HG02798 (cell line): ENCODE measurements at regions not wholly inside any gene's neighbourhood (a gene's known extent, or its start where the extent isn't known, plus 50 kb on each side); places are given as distances from the start of the nearest gene placed in this dataset.

Experiments
- ATAC-seq: cut with Tn5 transposase; IDR thresholded peaks from one replicate; pipeline ENCODE4 v1.9.1; 2021; ENCODE audit warnings: mild to moderate bottlenecking; ENCODE audit not compliant: unreplicated experiment, poor library complexity

GRCh38 chr18:78922856-78923255 lies 56.8 kb upstream of the SALL3 start:
- no peak for ATAC-seq

- no peak for ATAC-seq
Measured at GRCh38 chr18:78924301-78924700, 55.3 kb upstream of the SALL3 start.

GRCh38 chr18:78924786-78925540 lies 54.7 kb upstream of the SALL3 start:
- no peak for ATAC-seq

- no peak for ATAC-seq
Measured at GRCh38 chr18:78925557-78926242, 53.9 kb upstream of the SALL3 start.

- ATAC-seq, result no peak
Measured at GRCh38 chr18:78926243-78926615, 53.4 kb upstream of the SALL3 start.

GRCh38 chr18:78927156-78927555 lies 52.5 kb upstream of the SALL3 start:
- ATAC-seq, result no peak

- no peak for ATAC-seq
Measured at GRCh38 chr18:78927616-78928015, 52.0 kb upstream of the SALL3 start.

- ATAC-seq, result no peak
Measured at GRCh38 chr18:78928076-78928475, 51.5 kb upstream of the SALL3 start.

GRCh38 chr18:78929516-78929915 lies 50.1 kb upstream of the SALL3 start:
- ATAC-seq, result no peak
